Parathyroid adenoma (tissue), 2 donors: ENCODE measurements at regions not wholly inside any gene's neighbourhood (a gene's known extent, or its start where the extent isn't known, plus 50 kb on each side); places are given as distances from the start of the nearest gene placed in this dataset.

ENCODE experiments used
- H2AFZ ChIP-seq: fragments of 300-600 bp; sonication (generic); one replicate; pipeline ENCODE4 v1.7.0; 2017; ENCODE audit warnings: antibody characterized with exemption, mild to moderate bottlenecking
- H3K27ac ChIP-seq: fragments of 300-600 bp; sonication (generic); one replicate; pipeline ENCODE4 v1.7.0; 2017
- H3K27me3 ChIP-seq: fragments of 300-600 bp; sonication (generic); one replicate; pipeline ENCODE4 v1.7.0; 2017; ENCODE audit warnings: low read length; ENCODE audit not compliant: control insufficient read depth, insufficient read depth
- H3K36me3 ChIP-seq: fragments of 300-600 bp; sonication (generic); one replicate; pipeline ENCODE4 v1.7.0; 2017; ENCODE audit warnings: low read length; ENCODE audit not compliant: control insufficient read depth, insufficient read depth
- H3K4me1 ChIP-seq: fragments of 300-600 bp; sonication (generic); one replicate; pipeline ENCODE4 v1.7.0; 2017; ENCODE audit warnings: control low read depth
- H3K4me2 ChIP-seq: fragments of 300-600 bp; sonication (generic); one replicate; pipeline ENCODE4 v1.7.0; 2017; ENCODE audit warnings: low read length
- H3K4me3 ChIP-seq: fragments of 300-600 bp; sonication (generic); one replicate; pipeline ENCODE4 v1.7.0; 2017; ENCODE audit warnings: low read depth, low read length
- H3K79me2 ChIP-seq: fragments of 300-600 bp; sonication (generic); one replicate; pipeline ENCODE4 v1.7.0; 2017; ENCODE audit warnings: control low read depth
- H3K9ac ChIP-seq: fragments of 300-600 bp; sonication (generic); one replicate; pipeline ENCODE4 v1.7.0; 2017; ENCODE audit warnings: mild to moderate bottlenecking
- H3K9me3 ChIP-seq: fragments of 300-600 bp; sonication (generic); one replicate; pipeline ENCODE4 v1.7.0; 2017; ENCODE audit warnings: low read length; ENCODE audit not compliant: control insufficient read depth
- TF ChIP-seq, protein P1 (sequence below): fragments of 300-600 bp; sonication (generic); IDR thresholded peaks from one replicate; pipeline ENCODE4 v1.7.0; 2017; ENCODE audit warnings: antibody characterized with exemption, mild to moderate bottlenecking
- donor health status: primary hyperparathyroidism.

DNA sequence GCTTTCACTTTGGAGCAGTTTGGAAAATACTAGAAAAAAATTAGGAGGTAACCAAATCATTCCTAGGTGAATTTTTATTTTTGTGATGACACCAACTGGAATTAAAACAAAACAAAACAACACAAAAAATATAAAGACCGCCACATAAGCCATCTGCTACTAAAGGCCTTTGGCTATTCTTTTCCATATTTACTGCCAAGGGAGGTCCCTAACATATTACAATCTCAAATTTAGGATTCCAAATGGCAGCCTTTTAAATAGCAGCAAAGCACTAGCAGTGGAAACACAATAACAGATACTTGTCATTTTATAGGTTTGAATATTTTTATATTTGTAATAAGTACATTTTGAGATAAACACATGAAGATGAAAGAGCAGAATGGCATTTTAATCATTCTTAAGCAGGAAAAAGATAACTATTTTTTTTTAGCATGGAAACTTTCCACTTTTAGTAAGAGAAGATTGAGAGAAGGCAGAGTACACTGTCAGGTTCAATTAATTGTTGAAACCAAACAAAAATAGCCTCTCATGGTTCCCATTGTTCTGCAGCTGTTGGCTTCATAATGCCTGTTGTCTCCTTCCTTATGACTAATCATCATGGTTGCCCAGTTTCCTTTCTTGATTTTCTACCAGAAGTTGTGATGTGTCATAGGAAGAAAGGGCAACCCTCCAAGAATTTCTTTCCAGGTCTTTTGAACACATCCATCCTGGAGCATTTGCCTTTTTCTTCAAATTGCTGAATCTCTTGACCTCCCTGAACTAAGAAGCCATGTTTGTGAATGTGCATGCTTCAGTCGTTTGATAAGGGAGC is 219.0 kb upstream of the EMCN start:
- no peak overlapping the region for H2AFZ ChIP-seq
- H3K36me3 ChIP-seq: no peaks in the 10 kb centered on the region
- no peaks in the 10 kb centered on the region for H3K79me2 ChIP-seq
- H3K9ac ChIP-seq: no peak overlapping the region
- no peaks in the 10 kb centered on the region for H3K27me3 ChIP-seq
- H3K4me2 ChIP-seq: no peak overlapping the region
- no peak overlapping the region for H3K27ac ChIP-seq
- H3K4me3 ChIP-seq: no peak overlapping the region
- H3K9me3 ChIP-seq: no peaks in the 10 kb centered on the region
- TF ChIP-seq, protein P1, sequence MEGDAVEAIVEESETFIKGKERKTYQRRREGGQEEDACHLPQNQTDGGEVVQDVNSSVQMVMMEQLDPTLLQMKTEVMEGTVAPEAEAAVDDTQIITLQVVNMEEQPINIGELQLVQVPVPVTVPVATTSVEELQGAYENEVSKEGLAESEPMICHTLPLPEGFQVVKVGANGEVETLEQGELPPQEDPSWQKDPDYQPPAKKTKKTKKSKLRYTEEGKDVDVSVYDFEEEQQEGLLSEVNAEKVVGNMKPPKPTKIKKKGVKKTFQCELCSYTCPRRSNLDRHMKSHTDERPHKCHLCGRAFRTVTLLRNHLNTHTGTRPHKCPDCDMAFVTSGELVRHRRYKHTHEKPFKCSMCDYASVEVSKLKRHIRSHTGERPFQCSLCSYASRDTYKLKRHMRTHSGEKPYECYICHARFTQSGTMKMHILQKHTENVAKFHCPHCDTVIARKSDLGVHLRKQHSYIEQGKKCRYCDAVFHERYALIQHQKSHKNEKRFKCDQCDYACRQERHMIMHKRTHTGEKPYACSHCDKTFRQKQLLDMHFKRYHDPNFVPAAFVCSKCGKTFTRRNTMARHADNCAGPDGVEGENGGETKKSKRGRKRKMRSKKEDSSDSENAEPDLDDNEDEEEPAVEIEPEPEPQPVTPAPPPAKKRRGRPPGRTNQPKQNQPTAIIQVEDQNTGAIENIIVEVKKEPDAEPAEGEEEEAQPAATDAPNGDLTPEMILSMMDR: no peak
- H3K4me1 ChIP-seq: no peaks in the 10 kb centered on the region

DNA sequence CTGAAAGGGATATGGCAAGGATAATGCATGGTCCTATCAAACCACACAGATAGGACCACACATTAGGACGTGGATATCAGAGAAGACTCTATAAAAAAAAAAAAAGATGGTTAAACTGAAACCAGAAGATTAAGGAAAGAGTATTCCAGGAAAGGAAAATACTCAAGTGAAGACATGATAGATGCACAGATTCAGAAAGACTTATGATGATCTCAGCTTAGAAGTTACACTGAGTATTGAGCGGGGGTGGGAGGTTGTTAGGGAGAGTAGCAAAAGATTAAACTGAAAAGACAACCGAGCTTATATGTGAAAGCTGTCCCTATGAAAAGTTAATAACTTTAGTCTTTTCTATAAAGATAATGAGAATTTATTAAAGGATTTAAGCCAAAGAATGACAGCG is 211.0 kb upstream of the EMCN start:
- H3K79me2 ChIP-seq: no peaks in the 10 kb centered on the region

DNA sequence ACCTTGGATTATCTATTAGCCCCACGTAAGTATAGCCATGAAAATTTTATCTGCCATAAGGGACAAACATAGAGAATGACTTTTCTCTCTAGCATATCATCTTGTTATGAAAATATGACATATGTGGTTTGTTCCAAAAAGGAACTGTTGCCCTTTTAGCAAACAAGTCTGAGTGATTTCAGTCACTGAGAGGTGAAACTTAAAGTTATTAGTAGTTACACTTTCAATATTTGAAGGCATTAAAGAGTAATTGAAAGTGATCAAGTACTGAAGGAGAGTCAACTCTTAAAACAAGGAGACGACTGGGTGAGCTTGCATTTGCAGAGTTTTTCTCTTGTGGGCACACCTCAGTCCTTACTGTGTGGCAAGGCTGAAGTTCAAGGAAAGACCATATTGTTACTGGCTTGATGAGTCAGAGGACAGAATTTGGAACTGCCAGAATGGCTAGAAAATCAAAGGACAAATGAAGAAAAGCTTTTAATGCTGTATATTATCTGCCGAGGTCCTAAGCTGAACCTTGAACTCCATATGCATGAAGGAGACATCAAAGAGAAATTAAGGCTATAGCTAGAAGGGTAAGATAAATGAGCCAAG is 205.1 kb upstream of the EMCN start:
- Histone ChIP-seq H3K9me3 (no peaks in the 10 kb centered on the region), H3K27ac (no peak overlapping the region), H3K4me2 (no peak overlapping the region), H3K4me3 (no peak overlapping the region), H3K4me1 (no peaks in the 10 kb centered on the region), H3K27me3 (no peaks in the 10 kb centered on the region), H2AFZ (no peak overlapping the region), H3K36me3 (no peaks in the 10 kb centered on the region), H3K79me2 (no peaks in the 10 kb centered on the region), H3K9ac (no peak overlapping the region)
- TF ChIP-seq, protein P1: no peak

More for the DNA sequence above, 211.0 kb upstream of the EMCN start:
- Histone ChIP-seq H3K27me3 (no peaks in the 10 kb centered on the region), H3K27ac (no peak overlapping the region), H2AFZ (no peak overlapping the region), H3K4me3 (no peak overlapping the region), H3K36me3 (no peaks in the 10 kb centered on the region), H3K4me2 (no peak overlapping the region), H3K4me1 (no peaks in the 10 kb centered on the region), H3K9me3 (no peaks in the 10 kb centered on the region), H3K9ac (no peak overlapping the region)
- TF ChIP-seq, protein P1: no peak

DNA sequence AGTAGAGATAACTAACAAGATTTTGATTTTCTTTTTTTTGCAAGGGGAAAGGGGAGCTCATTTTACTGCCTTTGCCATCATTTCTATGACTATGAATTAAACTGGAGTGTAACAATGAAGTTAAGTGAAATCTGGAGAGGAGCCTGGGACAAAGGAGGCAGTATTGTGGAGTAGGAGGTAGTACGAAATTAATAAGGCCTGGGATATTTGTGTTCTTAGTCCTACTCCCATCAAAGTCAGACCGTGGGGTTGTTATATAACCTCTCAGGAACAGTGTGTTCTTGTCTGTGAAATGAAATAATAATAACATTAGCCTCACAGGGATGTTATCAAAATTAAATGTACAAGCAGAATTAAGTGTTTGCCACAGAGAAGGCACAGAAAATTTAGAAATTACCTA is 204.3 kb upstream of the EMCN start:
- no peak overlapping the region for H3K27ac ChIP-seq
- H3K27me3 ChIP-seq: no peaks in the 10 kb centered on the region
- H3K36me3 ChIP-seq: no peaks in the 10 kb centered on the region
- no peak overlapping the region for H3K4me3 ChIP-seq
- TF ChIP-seq, protein P1: no peak
- no peak overlapping the region for H3K9ac ChIP-seq
- no peaks in the 10 kb centered on the region for H3K9me3 ChIP-seq
- no peak overlapping the region for H2AFZ ChIP-seq
- H3K79me2 ChIP-seq: no peaks in the 10 kb centered on the region
- H3K4me1 ChIP-seq: no peaks in the 10 kb centered on the region
- no peak overlapping the region for H3K4me2 ChIP-seq
